ENCODE measurements at regions not wholly inside any gene's neighbourhood (a gene's known extent, or its start where the extent isn't known, plus 50 kb on each side); places are given as distances from the start of the nearest gene placed in this dataset.

DNA sequence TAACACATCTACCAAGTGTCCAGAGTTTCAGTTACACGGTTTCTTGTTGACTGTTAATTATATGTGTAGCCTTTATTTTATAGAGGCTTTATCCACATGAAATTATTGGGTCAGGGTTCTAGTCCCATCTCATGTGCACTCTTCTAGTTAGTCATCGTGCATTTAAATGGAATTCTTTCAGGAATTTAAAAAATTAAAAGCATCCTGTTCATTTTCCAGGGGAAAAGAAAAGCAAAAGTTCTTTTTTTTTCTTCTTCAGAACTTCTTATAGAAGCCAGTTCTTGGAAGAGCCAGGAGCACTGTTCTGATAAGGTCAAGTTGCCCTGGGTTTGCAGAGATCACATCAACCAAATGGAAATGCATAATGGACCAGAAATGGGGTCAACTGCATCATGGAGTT lies 324.7 kb downstream of the INHBA start:
- H3K4me1 ChIP-seq = no peaks in the 10 kb centered on the region
- 55% methylated on average over 2 of the region's 2 CpGs for WGBS (ENCODE audit: insufficient coverage, low coverage, low lambda C conversion rate, missing lambda C conversion rate)
- no peak for DNase-seq
- no peaks in the 10 kb centered on the region for H3K36me3 ChIP-seq
- H3K4me3 ChIP-seq = no peak overlapping the region
- no peaks in the 10 kb centered on the region for H3K27me3 ChIP-seq
- H3K27ac ChIP-seq = no peak overlapping the region
- intact Hi-C loops (cut with DNase I) = no loop called here
- no peak for TF ChIP-seq CTCF (IDR thresholded peaks at IDR 0.05)
- ATAC-seq = no peak
- H3K9me3 ChIP-seq = no peaks in the 10 kb centered on the region

- no peak overlapping the region for H3K27ac ChIP-seq
- TF ChIP-seq POLR2A (IDR thresholded peaks at IDR 0.05) (no peak), CTCF (IDR thresholded peaks at IDR 0.05) (no peak)
- H3K27me3 ChIP-seq = no peaks in the 10 kb centered on the region
- H3K4me1 ChIP-seq = no peaks in the 10 kb centered on the region
- DNase-seq (no peak), ATAC-seq (no peak)
- H3K9me3 ChIP-seq = no peaks in the 10 kb centered on the region
- 72% methylated on average over 1 of the region's 1 CpG for WGBS (ENCODE audit: insufficient coverage, low coverage, low lambda C conversion rate, missing lambda C conversion rate)
- H3K4me3 ChIP-seq = no peak overlapping the region
- peaks cover 0 to 2% (median 0%) of the 10 kb centered on the region in 4 donors for H3K36me3 ChIP-seq
- intact Hi-C loops (cut with DNase I) = no loop called here
Measured at GRCh38 chr7:41375582-41375981, 327.3 kb downstream of the INHBA start.

DNA sequence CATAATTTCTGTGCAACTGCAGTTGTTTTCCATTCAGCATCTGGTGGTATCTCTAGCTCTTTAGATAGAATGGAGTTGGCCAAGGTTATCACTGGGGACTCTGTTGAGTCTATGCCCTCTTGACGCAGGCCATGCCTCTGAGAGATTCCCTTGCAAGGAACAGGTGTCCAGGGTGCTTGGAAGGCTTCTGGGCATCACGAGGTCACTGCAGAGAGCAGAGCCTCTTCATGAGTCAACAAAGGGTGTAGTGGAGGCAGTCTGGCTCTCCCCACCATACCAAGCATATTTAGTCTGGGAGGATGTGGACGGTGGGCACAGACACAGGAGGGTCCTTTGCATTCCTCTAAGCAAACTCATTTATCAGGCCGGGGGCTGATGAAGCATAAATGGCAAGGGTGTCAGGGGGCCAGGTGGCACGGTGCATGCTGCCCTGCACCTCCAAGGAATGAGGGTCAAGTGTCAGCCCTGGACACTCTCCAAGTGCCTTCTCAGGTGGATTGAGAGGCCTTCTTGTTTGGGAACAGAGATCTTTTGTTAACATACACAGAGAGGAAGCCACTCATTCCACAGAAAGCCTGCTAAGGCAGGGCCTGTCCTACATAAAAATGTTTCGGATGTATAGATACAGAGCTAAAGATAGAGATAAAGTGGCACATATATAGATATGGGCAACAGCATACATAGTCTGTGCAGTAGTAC lies 328.6 kb downstream of the INHBA start:
- 74% methylated on average over 4 of the region's 6 CpGs for WGBS (ENCODE audit: insufficient coverage, low coverage, low lambda C conversion rate, missing lambda C conversion rate)

GRCh38 chr7:41367967-41368882 lies 334.7 kb downstream of the INHBA start:
- intact Hi-C loops (cut with DNase I) = no loop called here
- H3K27ac ChIP-seq = no peak overlapping the region
- H3K36me3 ChIP-seq = peaks cover 0 to 2% (median 0%) of the 10 kb centered on the region in 4 donors
- no peak overlapping the region for H3K4me3 ChIP-seq
- DNase-seq (no peak), ATAC-seq (no peak)
- H3K4me1 ChIP-seq = no peaks in the 10 kb centered on the region
- TF ChIP-seq POLR2A (IDR thresholded peaks at IDR 0.05) = no peak
- no peak for TF ChIP-seq CTCF (IDR thresholded peaks at IDR 0.05)
- WGBS (ENCODE audit: insufficient coverage, low coverage, low lambda C conversion rate, missing lambda C conversion rate) = 76% methylated on average over 8 of the region's 11 CpGs
- H3K27me3 ChIP-seq = no peaks in the 10 kb centered on the region
- H3K9me3 ChIP-seq = no peaks in the 10 kb centered on the region

More for the DNA sequence above, 328.6 kb downstream of the INHBA start:
- TF ChIP-seq POLR2A (IDR thresholded peaks at IDR 0.05) (no peak), CTCF (IDR thresholded peaks at IDR 0.05) (no peak)
- Histone ChIP-seq H3K27me3 (no peaks in the 10 kb centered on the region), H3K27ac (no peak overlapping the region), H3K9me3 (no peaks in the 10 kb centered on the region), H3K4me1 (no peaks in the 10 kb centered on the region), H3K36me3 (peaks cover 0 to 2% (median 0%) of the 10 kb centered on the region in 4 donors), H3K4me3 (no peak overlapping the region)
- no peak for ATAC-seq
- DNase-seq = no peak
- intact Hi-C loops (cut with DNase I) = no loop called here

Measured in right lobe of liver (tissue), 6 donors.